OCI-M2 (cell line): ENCODE measurements at regions not wholly inside any gene's neighbourhood (a gene's known extent, or its start where the extent isn't known, plus 50 kb on each side); places are given as distances from the start of the nearest gene placed in this dataset.

ENCODE experiments used
- DNase-seq: peaks from one replicate; lab custom pipeline; 2025; ENCODE audit not compliant: unreplicated experiment; lab: John Stamatoyannopoulos, UW

- DNase-seq: no peak
These were observed 218.1 kb upstream of the ARGLU1 start for GRCh38 chr13:106786006-106786563.

GRCh38 chr13:106774621-106775020 lies 206.7 kb upstream of the ARGLU1 start:
- DNase-seq: no peak

DNA sequence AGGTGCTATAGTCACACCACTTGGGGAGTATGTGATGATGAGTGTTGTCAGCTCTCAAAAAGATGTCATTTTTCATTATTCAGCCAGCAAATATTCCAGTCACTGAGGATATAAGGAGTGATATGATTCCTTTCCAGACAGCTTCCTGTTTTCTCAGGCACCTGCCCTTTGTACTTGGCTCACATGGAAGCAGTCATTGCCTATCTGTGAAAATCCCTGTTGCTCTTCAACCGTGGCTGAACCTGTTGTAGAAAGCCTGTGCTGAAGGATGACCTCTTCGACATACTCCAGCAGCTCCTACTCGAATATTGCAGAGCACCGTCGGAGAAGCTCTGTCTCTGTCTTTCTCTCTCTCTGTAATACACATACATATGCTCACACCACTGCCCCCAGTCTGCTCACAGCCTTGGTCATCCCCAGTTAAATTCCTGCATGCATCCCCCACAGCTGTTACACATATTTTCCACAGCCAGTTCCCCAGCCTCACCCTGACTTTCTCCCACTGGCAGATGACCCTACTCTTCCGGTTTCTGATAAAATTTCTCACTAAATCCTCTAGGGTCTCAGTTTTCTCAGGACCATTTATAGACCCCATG lies 204.2 kb upstream of the ARGLU1 start:
- no peak for DNase-seq

GRCh38 chr13:106768991-106769390 lies 201.1 kb upstream of the ARGLU1 start:
- DNase-seq: no peak

- no peak for DNase-seq
These were observed 194.8 kb upstream of the ARGLU1 start for GRCh38 chr13:106762708-106763107.

- DNase-seq: no peak
These were observed 188.5 kb upstream of the ARGLU1 start for GRCh38 chr13:106756446-106756845.

GRCh38 chr13:106755542-106755941 lies 187.6 kb upstream of the ARGLU1 start:
- DNase-seq: no peak

DNA sequence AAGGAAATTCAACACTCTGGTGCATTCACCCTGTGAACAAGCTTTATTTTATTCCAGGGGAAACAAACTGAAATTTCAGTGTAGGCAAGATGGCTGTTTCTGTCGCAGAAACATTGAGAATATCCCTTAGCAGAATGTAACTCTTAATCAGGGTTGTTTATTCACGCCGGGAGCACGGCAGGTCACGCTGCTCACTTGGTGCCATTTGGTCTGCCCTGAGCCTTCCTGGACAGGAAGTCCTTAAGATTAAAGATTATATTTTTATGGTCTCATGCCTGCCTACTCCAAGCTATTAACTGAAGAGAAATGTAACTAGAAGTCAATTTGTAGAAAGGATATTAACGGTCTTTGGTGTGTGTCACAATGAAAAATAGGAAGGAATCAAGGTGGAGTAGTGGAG lies 185.3 kb upstream of the ARGLU1 start:
- no peak for DNase-seq

DNA sequence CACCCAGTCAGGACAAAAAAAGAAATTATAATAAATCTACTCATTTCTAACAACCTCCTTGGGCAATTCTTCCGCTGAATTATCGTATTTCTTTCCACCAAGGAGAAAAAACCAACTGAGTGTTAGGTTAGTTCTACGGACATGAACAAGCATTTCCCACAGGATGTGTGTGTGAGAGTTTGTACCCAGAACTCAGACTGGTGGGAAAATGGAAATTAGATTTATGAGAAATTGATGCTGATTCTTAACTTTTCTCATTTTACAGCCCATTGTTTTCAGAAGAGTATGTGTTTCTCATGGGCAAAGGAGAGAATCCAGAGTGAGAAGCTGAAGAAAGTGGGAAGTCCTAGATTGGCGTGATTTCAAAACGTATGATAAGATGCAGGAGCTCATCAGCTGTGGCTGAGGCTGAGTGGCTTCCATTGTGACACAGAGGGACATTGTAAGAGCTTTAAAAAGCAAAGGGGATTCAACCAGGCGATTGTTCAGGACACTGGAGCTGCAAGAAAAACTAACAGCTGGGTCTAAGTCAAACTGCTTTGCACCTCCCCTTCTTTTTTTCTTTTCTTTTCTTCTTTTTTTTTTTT lies 184.7 kb upstream of the ARGLU1 start:
- no peak for DNase-seq

DNA sequence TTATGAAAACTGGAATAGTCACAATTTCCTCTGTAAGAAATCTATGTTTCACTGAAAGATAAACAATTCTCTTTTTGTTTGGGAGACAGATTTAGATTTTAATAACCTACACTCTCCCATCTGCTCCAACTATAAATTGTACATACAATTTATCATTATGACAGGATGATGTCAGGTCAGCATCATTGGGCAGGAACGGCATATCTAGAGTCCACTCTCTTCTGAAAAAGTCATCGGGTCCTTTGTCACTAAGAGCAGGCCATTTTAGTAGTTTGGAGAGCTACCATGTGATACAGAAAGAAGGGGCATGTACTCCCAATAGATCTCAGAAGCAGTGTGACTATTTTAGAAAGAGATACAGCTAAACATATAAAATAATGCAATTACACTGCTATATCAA lies 180.8 kb upstream of the ARGLU1 start:
- no peak for DNase-seq

DNA sequence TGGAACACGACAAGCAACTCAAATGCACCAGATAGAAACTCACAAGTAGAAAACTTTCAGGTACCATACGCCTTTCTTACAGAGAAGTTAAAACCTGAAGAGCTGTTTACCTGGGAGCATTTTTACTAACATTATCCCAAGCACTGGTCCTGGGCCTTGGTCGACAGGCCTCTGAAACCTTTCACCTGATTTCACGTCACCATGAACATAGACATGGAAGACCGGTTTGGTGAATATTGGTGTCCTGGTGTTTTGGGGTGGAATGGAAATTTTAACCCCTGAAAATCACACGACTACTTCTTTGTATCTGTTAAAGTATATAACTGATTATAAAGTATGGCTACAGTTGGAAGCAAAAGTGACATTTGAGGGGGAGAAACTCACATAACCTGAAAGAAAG lies 176.6 kb upstream of the ARGLU1 start:
- no peak for DNase-seq

DNA sequence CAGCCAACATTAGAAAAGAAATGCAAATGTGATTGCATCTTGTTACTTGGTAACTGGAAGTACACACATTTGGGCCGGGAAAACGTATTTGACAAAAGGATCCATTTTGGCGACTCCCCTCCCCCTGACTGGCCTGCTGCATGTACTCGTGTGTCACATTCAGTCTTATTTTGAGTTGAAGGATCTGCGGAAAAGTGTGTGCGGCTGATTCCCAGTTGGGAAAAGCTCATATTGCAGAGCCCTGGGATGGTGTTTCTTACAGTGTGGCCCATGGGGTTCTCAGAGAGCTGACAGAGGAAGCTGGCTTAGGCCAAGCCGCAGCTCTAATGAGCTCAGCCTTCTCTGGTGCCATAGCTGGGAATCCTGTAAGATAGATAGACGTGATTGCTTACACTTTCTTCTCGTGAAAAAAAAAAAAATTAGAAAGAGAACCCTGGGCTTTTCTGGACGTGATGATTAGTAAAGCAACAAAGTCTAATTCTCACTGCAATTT lies 170.3 kb upstream of the ARGLU1 start:
- DNase-seq: no peak

DNA sequence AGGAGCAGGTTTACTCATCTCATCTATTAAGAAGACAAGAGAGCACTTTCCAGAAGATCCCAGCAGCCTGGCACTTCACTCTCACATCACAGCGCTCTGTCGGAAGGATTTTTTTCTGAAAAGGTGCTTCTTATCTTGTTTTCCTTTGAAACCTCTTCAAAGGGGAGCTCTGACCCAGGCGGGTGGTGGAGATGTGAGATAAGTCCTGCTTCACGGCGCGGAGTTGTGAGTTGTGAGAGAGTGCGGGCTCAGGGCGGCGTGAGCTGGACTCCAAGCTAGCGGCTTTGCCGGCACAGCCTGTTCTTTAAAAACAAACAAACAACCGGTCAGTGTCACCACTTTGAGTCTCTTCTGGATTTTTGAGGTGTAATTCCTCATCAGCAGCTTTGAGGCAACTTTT lies 169.0 kb upstream of the ARGLU1 start:
- no peak for DNase-seq

GRCh38 chr13:106734198-106734597 lies 166.3 kb upstream of the ARGLU1 start:
- DNase-seq: no peak

DNA sequence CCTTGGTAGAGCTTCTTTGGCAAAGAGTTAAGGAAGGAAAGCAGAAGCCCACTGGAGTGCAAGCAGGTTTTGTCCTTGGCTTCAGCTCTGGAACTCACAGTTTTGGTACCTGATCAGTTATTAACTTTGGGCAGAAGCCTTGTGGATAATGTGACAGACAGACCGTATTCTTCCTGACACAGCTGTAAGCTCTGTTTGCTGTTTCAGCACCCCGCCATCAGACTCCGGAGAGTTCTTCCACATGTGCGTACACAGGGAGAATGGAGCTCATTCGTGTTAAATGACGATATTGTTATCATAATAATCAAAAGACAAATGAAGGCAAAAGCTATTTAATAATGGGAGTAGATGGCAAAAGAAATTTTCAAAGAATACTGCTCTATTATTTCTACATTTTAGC lies 155.1 kb upstream of the ARGLU1 start:
- no peak for DNase-seq

- DNase-seq: no peak
These were observed 154.7 kb upstream of the ARGLU1 start for GRCh38 chr13:106722620-106723019.

- DNase-seq: no peak
These were observed 153.7 kb upstream of the ARGLU1 start for GRCh38 chr13:106721599-106721998.

- no peak for DNase-seq
These were observed 146.5 kb upstream of the ARGLU1 start for GRCh38 chr13:106714271-106714982.

- no peak for DNase-seq
These were observed 144.4 kb upstream of the ARGLU1 start for GRCh38 chr13:106712381-106712780.

GRCh38 chr13:106710266-106710665 lies 142.3 kb upstream of the ARGLU1 start:
- no peak for DNase-seq

DNA sequence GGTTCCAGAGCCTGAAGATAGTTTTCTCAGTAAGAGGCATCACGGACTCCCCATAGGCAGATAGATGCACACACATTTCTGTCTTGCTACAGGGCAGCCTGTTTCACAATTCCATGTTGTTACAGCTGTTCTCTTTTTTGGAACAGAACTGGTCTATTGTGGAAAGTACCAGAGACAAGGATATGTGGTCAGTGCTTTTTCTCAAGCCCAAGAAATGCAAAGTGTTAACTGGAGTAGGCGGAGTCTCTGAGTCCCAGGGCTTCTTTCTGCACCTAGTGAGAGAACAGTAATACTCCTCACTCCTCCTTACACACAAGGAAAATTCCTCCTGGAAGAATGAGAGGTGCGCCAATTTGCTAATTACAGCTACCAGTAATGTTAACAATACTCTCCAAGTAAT lies 141.6 kb upstream of the ARGLU1 start:
- no peak for DNase-seq

GRCh38 chr13:106702505-106702904 lies 134.6 kb upstream of the ARGLU1 start:
- no peak for DNase-seq
